ENCODE measurements at regions not wholly inside any gene's neighbourhood (a gene's known extent, or its start where the extent isn't known, plus 50 kb on each side); places are given as distances from the start of the nearest gene placed in this dataset.

DNA sequence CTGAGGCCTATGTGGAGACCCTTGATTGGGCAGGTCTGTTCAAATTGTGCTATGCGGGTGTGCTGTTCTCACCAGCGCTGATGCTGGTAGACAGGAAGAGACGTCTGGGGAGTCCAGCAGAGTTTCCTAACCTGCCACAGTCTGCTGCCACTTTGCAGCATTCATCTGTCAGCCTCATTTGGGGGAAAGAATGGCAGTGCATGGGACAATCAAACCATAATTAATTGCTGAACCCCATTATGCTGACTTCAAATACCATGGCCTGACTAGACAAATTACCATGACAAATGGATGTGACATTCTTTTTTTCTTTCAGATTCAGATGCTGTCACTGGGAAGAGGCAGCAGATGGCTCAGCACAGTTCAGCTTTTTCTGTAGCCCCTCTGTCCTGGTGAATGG lies 171.4 kb upstream of the SYNDIG1 start:
- in situ Hi-C loops (cut with MboI; ENCODE audit: low pct_unique_long_range_greater_than_20kb, low sequenced_read_pairs, unreplicated experiment), result no loop called here
- no peak for DNase-seq (ENCODE audit: low spot score)
- TF ChIP-seq, protein P1, sequence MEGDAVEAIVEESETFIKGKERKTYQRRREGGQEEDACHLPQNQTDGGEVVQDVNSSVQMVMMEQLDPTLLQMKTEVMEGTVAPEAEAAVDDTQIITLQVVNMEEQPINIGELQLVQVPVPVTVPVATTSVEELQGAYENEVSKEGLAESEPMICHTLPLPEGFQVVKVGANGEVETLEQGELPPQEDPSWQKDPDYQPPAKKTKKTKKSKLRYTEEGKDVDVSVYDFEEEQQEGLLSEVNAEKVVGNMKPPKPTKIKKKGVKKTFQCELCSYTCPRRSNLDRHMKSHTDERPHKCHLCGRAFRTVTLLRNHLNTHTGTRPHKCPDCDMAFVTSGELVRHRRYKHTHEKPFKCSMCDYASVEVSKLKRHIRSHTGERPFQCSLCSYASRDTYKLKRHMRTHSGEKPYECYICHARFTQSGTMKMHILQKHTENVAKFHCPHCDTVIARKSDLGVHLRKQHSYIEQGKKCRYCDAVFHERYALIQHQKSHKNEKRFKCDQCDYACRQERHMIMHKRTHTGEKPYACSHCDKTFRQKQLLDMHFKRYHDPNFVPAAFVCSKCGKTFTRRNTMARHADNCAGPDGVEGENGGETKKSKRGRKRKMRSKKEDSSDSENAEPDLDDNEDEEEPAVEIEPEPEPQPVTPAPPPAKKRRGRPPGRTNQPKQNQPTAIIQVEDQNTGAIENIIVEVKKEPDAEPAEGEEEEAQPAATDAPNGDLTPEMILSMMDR (IDR thresholded peaks at IDR 0.05; ENCODE audit: extremely low read depth, insufficient read depth, missing control alignments), result no peak

- no peak for DNase-seq (ENCODE audit: low spot score)
- TF ChIP-seq, protein P1 (IDR thresholded peaks at IDR 0.05; ENCODE audit: extremely low read depth, insufficient read depth, missing control alignments), result no peak
- in situ Hi-C loops (cut with MboI; ENCODE audit: low pct_unique_long_range_greater_than_20kb, low sequenced_read_pairs, unreplicated experiment), result no loop called here
Observed at GRCh38 chr20:24296477-24297261, 172.8 kb upstream of the SYNDIG1 start.

DNA sequence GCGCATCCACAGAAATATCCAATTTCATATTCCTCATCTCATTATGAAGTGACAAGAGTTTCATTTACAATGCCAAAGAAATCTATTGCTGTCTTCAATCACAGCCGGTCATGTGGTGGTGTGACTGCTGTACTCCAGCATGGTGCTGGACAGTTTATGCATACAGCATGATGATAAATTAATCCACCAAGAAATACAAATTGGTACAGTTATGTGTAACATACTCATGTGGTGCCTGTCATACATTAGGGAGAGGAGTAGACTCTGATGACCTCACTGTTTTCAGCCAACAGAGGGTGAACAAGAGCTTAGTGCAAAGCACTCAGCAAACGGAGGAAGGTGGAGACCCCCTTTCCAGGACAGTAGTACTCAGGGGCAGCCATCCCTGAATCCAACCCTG lies 178.4 kb upstream of the SYNDIG1 start:
- TF ChIP-seq, protein P1 (IDR thresholded peaks at IDR 0.05; ENCODE audit: extremely low read depth, insufficient read depth, missing control alignments), result no peak
- in situ Hi-C loops (cut with MboI; ENCODE audit: low pct_unique_long_range_greater_than_20kb, low sequenced_read_pairs, unreplicated experiment), result no loop called here

GRCh38 chr20:24289737-24290481 lies 179.5 kb upstream of the SYNDIG1 start:
- TF ChIP-seq, protein P1 (IDR thresholded peaks at IDR 0.05; ENCODE audit: extremely low read depth, insufficient read depth, missing control alignments), result no peak
- no peak for DNase-seq (ENCODE audit: low spot score)
- in situ Hi-C loops (cut with MboI; ENCODE audit: low pct_unique_long_range_greater_than_20kb, low sequenced_read_pairs, unreplicated experiment), result no loop called here

More for the DNA sequence above, 178.4 kb upstream of the SYNDIG1 start:
- no peak for DNase-seq (ENCODE audit: low spot score)

- in situ Hi-C loops (cut with MboI; ENCODE audit: low pct_unique_long_range_greater_than_20kb, low sequenced_read_pairs, unreplicated experiment), result no loop called here
- TF ChIP-seq, protein P1 (IDR thresholded peaks at IDR 0.05; ENCODE audit: extremely low read depth, insufficient read depth, missing control alignments), result no peak
- DNase-seq (ENCODE audit: low spot score), result no peak
Observed at GRCh38 chr20:24283186-24283585, 186.2 kb upstream of the SYNDIG1 start.

GRCh38 chr20:24277196-24277595 lies 192.2 kb upstream of the SYNDIG1 start:
- no peak for DNase-seq (ENCODE audit: low spot score)
- in situ Hi-C loops (cut with MboI; ENCODE audit: low pct_unique_long_range_greater_than_20kb, low sequenced_read_pairs, unreplicated experiment), result no loop called here
- TF ChIP-seq, protein P1 (IDR thresholded peaks at IDR 0.05; ENCODE audit: extremely low read depth, insufficient read depth, missing control alignments), result no peak

Data from GM13977 (cell line).